K562 (cell line): ENCODE measurements at regions not wholly inside any gene's neighbourhood (a gene's known extent, or its start where the extent isn't known, plus 50 kb on each side); places are given as distances from the start of the nearest gene placed in this dataset.

ENCODE experiments used
- ATAC-seq: fragments of 200-7000 bp; cut with Tn5 transposase; 3 replicates; pipeline ENCODE4 v1.9.1; 2020; ENCODE audit warnings: moderate library complexity
- BruUV-seq: library from RNA; stranded (reverse); fragments of 400-500 nt; replicated peaks from 2 replicates; lab custom pipeline; 2021; lab: Mats Ljungman, UMichigan
- CTCF ChIA-PET: fragments of 300-600 bp; formaldehyde crosslinking; extraction: SDS; loops from one replicate; lab custom pipeline; 2021; ENCODE audit warnings: low intra/inter-chr PET ratio; lab: Yijun Ruan, JAX
- POLR2A ChIA-PET: fragments of 300-600, 350-650 bp; sonication (Branson Sonifier 250); formaldehyde crosslinking; extraction: SDS; loops from one replicate; lab custom pipeline; 2021; ENCODE audit warnings: antibody characterized with exemption, inconsistent platforms; lab: Yijun Ruan, JAX
- DNase-seq, 4 experiments: peaks; one replicate each; pipeline versions ENCODE4 v3.0.0 to v3.0.0-alpha.2; 2011 to 2018; ENCODE audit warnings: low spot score in 3 of 4, mixed read lengths in 3 of 4; ENCODE audit errors: extremely low read depth in 1 of 4
- FAIRE-seq: peaks from 2 replicates; lab custom pipeline; 2011; peaks lifted over from hg19 to GRCh38; lab: Jason Lieb, UNC
- H2AFZ ChIP-seq: 2 replicates; pipeline ENCODE4 v1.6.0; 2011; ENCODE audit warnings: low read depth, low read length, control low read depth, inconsistent platforms
- H3K27ac ChIP-seq: fragments of 200-600 bp; 3 replicates; pipeline ENCODE4 v1.8.0; 2011; ENCODE audit warnings: low read depth, mild to moderate bottlenecking, control low read depth, inconsistent platforms, low read length, moderate library complexity, mixed read lengths; ENCODE audit errors: extremely low read depth
- H3K27me3 ChIP-seq, 2 experiments: fragments of 300-600 bp in 1 of 2; 2 replicates in 1 of 2; 3 replicates in 1 of 2; pipeline versions ENCODE4 v1.6.0 to v1.8.0; 2011; ENCODE audit warnings: inconsistent platforms in 2 of 2, low read length in 2 of 2, mild to moderate bottlenecking in 1 of 2, mixed read lengths in 1 of 2, moderate library complexity in 1 of 2; ENCODE audit not compliant: control insufficient read depth in 2 of 2, insufficient read depth in 2 of 2
- H3K36me3 ChIP-seq: fragments of 300-600 bp; 3 replicates; pipeline ENCODE4 v1.8.0; 2011; ENCODE audit warnings: mild to moderate bottlenecking, low read length, inconsistent platforms; ENCODE audit not compliant: control insufficient read depth, insufficient read depth
- H3K4me1 ChIP-seq, 2 experiments: fragments of 200-600 bp in 1 of 2; replicated peaks in 1 of 2; 2 replicates in 1 of 2; 3 replicates in 1 of 2; pipeline versions ENCODE4 v1.5.1 to v1.8.0; 2011; ENCODE audit warnings: inconsistent platforms in 2 of 2, low read length in 2 of 2, mild to moderate bottlenecking in 1 of 2, mixed read lengths in 1 of 2, moderate library complexity in 1 of 2; ENCODE audit not compliant: control insufficient read depth in 2 of 2, insufficient read depth in 2 of 2
- H3K4me2 ChIP-seq: 2 replicates; pipeline ENCODE4 v1.6.1; 2011; ENCODE audit warnings: low read length, control low read depth, inconsistent platforms, mixed read lengths; ENCODE audit not compliant: insufficient read depth
- H3K4me3 ChIP-seq: fragments of 200-600 bp; sonication (generic), shearing (Covaris generic); 2 replicates; pipeline ENCODE4 v1.5.1; 2016; ENCODE audit warnings: control low read depth, inconsistent platforms
- H3K79me2 ChIP-seq: fragments of 200-600 bp; 3 replicates; pipeline ENCODE4 v1.8.0; 2011; ENCODE audit warnings: low read length, inconsistent platforms; ENCODE audit not compliant: control insufficient read depth, insufficient read depth
- H3K9ac ChIP-seq, 2 experiments: 2 replicates each; pipeline versions ENCODE4 v1.6.0 to v1.6.1; 2011; ENCODE audit warnings: low read depth in 2 of 2, low read length in 2 of 2, control low read depth in 1 of 2, inconsistent platforms in 1 of 2, mild to moderate bottlenecking in 1 of 2, mixed read lengths in 1 of 2; ENCODE audit not compliant: insufficient read depth in 1 of 2
- H3K9me1 ChIP-seq: one replicate; pipeline ENCODE4 v1.6.0; 2011; ENCODE audit warnings: inconsistent platforms, mild to moderate bottlenecking, low read length, moderate library complexity; ENCODE audit not compliant: control insufficient read depth, insufficient read depth
- H3K9me3 ChIP-seq: replicated peaks from 2 replicates; pipeline ENCODE4 v1.5.1; 2011; ENCODE audit warnings: low read depth, low read length, inconsistent platforms; ENCODE audit not compliant: control insufficient read depth, insufficient read depth
- H4K20me1 ChIP-seq: replicated peaks from 2 replicates; pipeline ENCODE4 v1.6.1; 2011; ENCODE audit warnings: low read length, inconsistent platforms, mixed read lengths; ENCODE audit not compliant: control insufficient read depth, insufficient read depth
- CBFB ChIP-seq: sonication (generic); formaldehyde crosslinking; IDR thresholded peaks from 2 replicates; pipeline ENCODE4 v1.4.0; 2020; ENCODE audit warnings: mild to moderate bottlenecking, missing genetic modification reagents
- NFYB ChIP-seq: IDR thresholded peaks from 2 replicates; pipeline ENCODE4 v1.6.1; 2011; ENCODE audit warnings: mild to moderate bottlenecking, moderate library complexity; ENCODE audit not compliant: insufficient read length; ENCODE audit errors: extremely low read depth
- RBM25 ChIP-seq: fragments of 200-400 bp; formaldehyde crosslinking; IDR thresholded peaks from 2 replicates; pipeline ENCODE4 v1.6.1; 2018; ENCODE audit warnings: low read length, low read depth, moderate library complexity; ENCODE audit not compliant: severe bottlenecking
- SMARCB1 ChIP-seq: IDR thresholded peaks from 2 replicates; pipeline ENCODE4 v1.6.1; 2011; ENCODE audit warnings: improper control_type of control experiment, low read depth; ENCODE audit not compliant: insufficient read length
- YY1 ChIP-seq, 3 experiments: IDR thresholded peaks; 2 replicates each; pipeline ENCODE4 v1.6.1; 2011; ENCODE audit warnings: low read length in 2 of 3, mild to moderate bottlenecking in 2 of 3, moderate library complexity in 2 of 3, borderline replicate concordance in 1 of 3, control low read depth in 1 of 3, low read depth in 1 of 3; ENCODE audit not compliant: insufficient read depth in 3 of 3, insufficient replicate concordance in 2 of 3, control insufficient read depth in 1 of 3, insufficient read length in 1 of 3; ENCODE audit errors: extremely low read depth in 1 of 3
- ZC3H4 ChIP-seq: sonication (generic); formaldehyde crosslinking; IDR thresholded peaks from 2 replicates; pipeline ENCODE4 v1.9.0; 2021; ENCODE audit warnings: missing genetic modification reagents, borderline replicate concordance
- WGBS: fragments of 100-300 bp; shearing (Covaris generic); methylation state at CpG from one replicate; pipeline ENCODE4 v1.1.6; 2016; ENCODE audit warnings: low coverage, mixed read lengths; ENCODE audit not compliant: insufficient coverage; ENCODE audit errors: missing lambda C conversion rate; 5-methylcytosine and 5-hydroxymethylcytosine counted together
- in situ Hi-C: fragments of 300-500 bp; cut with MboI; formaldehyde crosslinking; loops from 4 replicates; pipeline ENCODE4 v1.15.0; 2018; ENCODE audit warnings: inconsistent platforms, mixed read lengths
- intact Hi-C: fragments of 100-400 bp; cut with micrococcal nuclease; formaldehyde crosslinking; loops from 2 replicates; pipeline ENCODE4 v1.14.2; 2022
- TF ChIP-seq, protein P1 (sequence below): sonication (generic); formaldehyde crosslinking; IDR thresholded peaks from 2 replicates; pipeline ENCODE4 v1.9.0; 2022; ENCODE audit warnings: mild to moderate bottlenecking, missing genetic modification reagents

DNA sequence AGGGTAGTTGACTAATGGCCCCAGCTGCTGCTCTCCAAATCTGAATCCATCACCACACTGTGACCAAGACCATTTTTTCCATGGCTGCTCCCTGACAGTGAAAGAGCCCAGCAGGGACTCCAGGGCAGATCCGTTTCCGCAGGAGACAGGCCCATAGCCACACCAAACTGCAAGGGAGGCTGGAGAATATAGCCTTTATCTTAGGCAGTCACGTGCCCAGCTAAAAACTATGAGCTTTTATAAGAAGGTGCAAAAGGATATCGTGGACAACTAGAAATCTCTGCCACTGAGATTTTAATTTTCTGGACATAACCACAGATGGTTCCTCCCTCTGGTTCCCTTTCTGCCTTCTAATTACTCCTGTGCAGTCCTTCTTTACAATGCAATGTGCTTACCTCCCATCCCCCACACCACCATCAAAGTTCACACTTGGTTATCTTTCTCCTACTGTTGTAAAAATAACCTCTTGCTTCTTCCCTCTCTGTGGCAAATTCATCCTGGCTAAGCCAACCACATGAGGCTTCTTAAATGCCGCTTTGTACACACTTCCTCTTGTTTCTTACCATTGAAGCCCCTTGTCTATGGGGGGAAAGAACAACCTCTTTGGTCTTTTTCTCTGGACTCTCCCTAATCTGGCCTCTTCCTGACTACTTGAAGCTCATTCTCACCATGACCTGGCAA, 233.7 kb downstream of the SHQ1 start (continued):
- TF ChIP-seq SMARCB1 (no peak), CBFB (CRISPR knock-in tag) (no peak), ZC3H4 (CRISPR knock-in tag) (no peak)

DNA sequence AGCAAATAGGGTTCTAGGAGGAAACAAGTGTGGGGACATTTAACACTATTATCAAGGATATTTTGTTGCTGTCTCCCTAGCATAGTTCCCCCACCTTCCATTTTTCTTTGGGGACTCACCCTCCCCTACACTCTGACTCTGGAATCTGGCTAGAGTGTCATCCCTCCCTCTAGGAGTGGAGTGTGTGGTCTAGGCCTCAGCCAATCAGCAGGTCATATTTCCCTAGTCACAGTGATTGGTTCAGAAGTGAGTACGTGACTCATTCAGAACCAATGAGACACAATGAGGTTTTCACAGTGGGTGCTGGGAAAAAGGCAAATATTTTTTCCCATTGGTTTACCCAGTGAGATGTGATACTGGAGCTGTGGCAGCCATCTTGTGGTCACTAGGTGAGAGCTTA, 234.4 kb downstream of the SHQ1 start:
- ATAC-seq (peak; percentile 79), DNase-seq (peak in 3 of 4 experiments; percentile 29 to 55 (median 55)), FAIRE-seq (no peak)
- no peak overlapping the region for H3K4me2 ChIP-seq
- in situ Hi-C loops = no loop called here
- peaks cover 0 to 16% of the 10 kb centered on the region in 2 experiments; a peak in 3 of 5 replicates for H3K4me1 ChIP-seq
- no peak overlapping the region for H3K27ac ChIP-seq
- ChIA-PET POLR2A (no interaction called here), CTCF (no interaction called here)
- H3K4me3 ChIP-seq = no peak overlapping the region
- H3K27me3 ChIP-seq = no peaks in the 10 kb centered on the region
- 83% methylated on average over 1 of the region's 1 CpG for WGBS
- H2AFZ ChIP-seq = no peak overlapping the region; the same call in 1 of the 2 replicates
- TF ChIP-seq, protein P1, sequence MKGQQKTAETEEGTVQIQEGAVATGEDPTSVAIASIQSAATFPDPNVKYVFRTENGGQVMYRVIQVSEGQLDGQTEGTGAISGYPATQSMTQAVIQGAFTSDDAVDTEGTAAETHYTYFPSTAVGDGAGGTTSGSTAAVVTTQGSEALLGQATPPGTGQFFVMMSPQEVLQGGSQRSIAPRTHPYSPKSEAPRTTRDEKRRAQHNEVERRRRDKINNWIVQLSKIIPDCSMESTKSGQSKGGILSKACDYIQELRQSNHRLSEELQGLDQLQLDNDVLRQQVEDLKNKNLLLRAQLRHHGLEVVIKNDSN = no peak
- TF ChIP-seq NFYB (peak; percentile 40), RBM25 (peak; percentile 13), YY1 (IDR thresholded peaks at IDR 0.05; ENCODE audit: borderline replicate concordance in 1 of 3, control insufficient read depth in 1 of 3, extremely low read depth in 1 of 3, insufficient read depth in 3 of 3, insufficient read length in 1 of 3, insufficient replicate concordance in 2 of 3, low read depth in 1 of 3, low read length in 2 of 3) (peak in 1 of 3 experiments; percentile 12)
- no peak overlapping the region for H3K9ac ChIP-seq
- no peaks in the 10 kb centered on the region for H3K9me3 ChIP-seq
- intact Hi-C loops = no loop called here
- H3K79me2 ChIP-seq = no peaks in the 10 kb centered on the region
- BruUV-seq = no TSS peak
- H4K20me1 ChIP-seq = no peaks in the 10 kb centered on the region
- no peaks in the 10 kb centered on the region for H3K36me3 ChIP-seq
- H3K9me1 ChIP-seq = no peaks in the 10 kb centered on the region
